ENCODE measurements at regions not wholly inside any gene's neighbourhood (a gene's known extent, or its start where the extent isn't known, plus 50 kb on each side); places are given as distances from the start of the nearest gene placed in this dataset.

- no peak for DNase-seq
Observed at GRCh38 chr11:122521626-122522025, 133.9 kb upstream of the UBASH3B start.

DNA sequence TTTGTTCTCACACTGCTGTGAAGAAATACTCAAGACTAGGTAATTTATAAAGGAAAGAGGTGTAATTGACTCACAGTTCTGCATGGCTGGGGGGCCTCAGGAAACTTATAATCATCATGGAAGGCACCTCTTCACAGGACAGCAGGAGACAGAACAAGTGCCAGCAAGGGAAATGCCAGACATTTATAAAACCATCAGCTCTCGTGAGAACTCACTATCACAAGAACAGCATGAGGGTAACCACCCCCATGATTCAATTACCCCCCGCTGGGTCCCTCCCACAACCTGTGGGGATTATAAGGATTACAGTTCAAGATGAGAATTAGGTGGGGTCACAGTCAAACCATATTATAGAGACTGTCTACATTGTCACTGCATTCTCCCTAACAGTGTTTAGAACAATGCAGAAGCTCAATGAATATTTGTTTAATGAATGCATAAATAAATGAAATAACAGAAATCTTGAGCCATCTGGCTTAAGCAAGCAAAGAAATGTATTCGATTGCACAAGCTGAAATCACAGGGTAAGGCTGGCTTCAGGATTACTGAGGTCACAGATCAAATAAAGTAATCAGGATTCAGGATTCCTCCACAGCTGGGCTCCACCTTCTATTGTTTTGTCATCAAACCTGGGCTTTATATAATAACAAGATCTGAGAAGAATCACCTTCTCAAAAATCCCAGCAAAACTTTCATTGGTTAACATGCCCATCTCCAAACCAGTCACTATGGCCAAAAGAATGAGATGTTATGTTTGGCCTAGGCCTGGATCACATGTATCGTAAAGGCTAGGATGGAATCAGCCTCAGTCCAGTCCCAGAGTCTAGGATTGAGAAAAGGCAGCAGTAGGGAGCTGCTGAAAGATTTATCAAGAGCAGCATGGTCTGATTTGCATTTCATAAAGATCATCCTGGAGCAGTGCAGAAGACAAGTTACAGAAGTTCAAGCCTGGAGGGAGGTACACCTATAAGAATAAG, 137.8 kb upstream of the UBASH3B start:
- no peak for DNase-seq

GRCh38 chr11:122516686-122517085, 138.8 kb upstream of the UBASH3B start:
- no peak for DNase-seq

- no peak for DNase-seq
Observed at GRCh38 chr11:122513997-122514396, 141.5 kb upstream of the UBASH3B start.

DNA sequence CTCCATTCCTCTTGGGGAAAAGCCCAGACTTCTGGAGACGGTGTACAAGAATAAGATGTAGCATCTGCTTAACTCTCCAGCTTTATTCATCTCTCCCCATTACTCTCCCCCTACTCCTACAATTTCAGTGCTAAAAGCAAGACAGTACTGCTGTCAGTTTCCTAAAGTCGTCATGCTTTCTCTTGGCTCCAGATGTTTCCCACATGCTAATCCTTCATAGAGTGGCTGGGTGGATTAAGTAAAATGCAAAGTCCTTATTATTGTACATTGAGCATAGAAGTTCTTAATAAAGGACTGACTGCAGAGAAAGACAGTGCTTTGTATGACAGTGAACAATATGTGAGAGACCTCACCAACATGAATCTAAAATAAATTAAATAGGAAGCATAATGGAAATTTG, 142.2 kb upstream of the UBASH3B start:
- DNase-seq: no peak

GRCh38 chr11:122512688-122513087, 142.8 kb upstream of the UBASH3B start:
- no peak for DNase-seq

- no peak for DNase-seq
Observed at GRCh38 chr11:122509899-122510298, 145.6 kb upstream of the UBASH3B start.

DNA sequence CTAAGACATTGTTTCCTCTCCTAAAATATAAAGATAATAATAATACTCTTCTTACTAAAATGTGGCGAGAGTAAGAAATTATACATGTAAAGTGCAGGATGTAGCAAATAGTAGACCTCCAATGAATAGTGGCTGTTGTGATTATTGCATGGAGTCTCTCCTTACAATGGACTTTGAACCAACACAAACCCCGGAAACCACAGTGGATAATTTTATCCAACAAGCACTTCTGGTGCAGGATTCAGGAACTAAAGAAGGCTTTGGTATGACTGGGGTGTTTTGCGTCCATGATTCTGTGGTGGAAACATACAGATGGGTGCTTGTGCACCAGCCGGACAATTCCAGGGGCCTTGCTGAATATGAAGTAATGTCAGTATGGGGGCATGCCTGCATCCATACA, 146.4 kb upstream of the UBASH3B start:
- DNase-seq: no peak

GRCh38 chr11:122505304-122506006, 150.1 kb upstream of the UBASH3B start:
- DNase-seq: peak; percentile 44

DNA sequence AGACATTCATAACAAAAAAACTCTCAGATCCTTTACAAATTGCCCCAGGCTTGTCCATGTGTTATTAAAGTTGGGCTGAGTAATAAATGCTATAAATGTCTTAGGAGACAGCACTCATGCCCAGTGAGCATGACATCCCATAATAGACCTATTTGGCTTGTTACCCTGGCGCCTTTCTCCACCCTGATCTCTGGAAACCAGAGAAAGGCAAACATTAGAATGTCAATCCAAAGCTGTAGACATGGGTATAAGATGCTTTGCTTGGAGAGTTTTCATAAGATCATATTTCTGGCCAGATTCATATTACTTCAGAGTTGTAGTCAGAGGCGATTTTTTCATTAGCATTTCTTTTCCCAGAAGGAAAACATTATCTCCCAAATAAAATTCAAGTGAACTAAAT, 161.3 kb upstream of the UBASH3B start:
- DNase-seq: no peak

- no peak for DNase-seq
Observed at GRCh38 chr11:122491509-122491908, 164.0 kb upstream of the UBASH3B start.

GRCh38 chr11:122488892-122489706, 166.4 kb upstream of the UBASH3B start:
- DNase-seq: no peak

- DNase-seq: no peak
Observed at GRCh38 chr11:122487669-122488068, 167.9 kb upstream of the UBASH3B start.

DNA sequence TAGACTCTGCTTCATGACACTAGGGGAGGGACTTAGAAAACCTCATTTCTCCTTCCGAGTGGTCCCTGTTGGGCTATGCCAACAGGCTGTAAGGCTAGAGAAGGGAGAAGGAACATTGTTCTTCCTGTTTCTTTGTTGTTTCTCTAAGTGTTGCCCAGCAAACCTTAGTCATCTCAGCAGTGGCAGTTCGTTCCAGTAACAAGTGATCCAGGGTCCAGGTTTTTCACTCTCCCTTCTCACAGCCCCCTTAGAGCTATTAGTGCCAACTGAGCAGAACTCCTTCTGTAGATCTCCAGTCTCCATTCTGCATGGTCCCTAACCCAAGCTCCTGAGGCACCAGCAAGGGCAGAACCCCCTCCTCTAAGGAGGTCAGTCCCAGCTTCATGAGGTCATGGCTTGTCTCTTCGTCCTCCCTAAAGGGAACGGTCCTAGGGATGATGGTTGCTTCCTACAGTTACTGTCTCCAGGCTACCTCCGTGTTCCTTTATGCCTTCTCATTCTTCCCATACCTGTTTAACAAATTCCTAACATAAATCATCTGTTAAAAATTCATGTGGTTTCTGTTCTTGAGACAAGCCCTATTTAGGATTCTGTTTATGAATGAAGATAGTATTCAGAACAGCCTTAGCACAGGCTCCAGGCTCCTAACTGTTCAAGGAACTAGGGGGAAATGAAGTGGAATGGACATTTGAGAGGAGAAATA, 168.6 kb upstream of the UBASH3B start:
- DNase-seq: no peak

DNA sequence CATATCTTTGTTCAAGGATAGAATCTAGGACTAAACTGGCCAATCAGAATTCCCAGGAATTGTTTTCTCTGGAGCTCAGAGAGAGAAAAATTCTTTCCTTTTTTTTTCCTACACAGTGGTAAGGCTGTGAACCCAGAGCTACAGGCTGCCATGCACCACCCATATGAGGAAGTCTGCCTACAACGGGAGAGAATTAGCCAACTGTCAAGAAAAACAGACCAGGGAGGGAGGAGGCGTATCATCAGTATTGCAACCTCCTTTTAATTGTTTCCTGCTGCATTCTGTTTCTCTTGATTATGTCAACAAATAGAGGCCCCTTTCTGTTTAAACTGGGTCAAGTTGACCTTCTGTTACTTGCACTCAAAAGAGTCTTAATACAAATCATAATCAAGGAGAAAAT, 176.5 kb upstream of the UBASH3B start:
- no peak for DNase-seq

DNA sequence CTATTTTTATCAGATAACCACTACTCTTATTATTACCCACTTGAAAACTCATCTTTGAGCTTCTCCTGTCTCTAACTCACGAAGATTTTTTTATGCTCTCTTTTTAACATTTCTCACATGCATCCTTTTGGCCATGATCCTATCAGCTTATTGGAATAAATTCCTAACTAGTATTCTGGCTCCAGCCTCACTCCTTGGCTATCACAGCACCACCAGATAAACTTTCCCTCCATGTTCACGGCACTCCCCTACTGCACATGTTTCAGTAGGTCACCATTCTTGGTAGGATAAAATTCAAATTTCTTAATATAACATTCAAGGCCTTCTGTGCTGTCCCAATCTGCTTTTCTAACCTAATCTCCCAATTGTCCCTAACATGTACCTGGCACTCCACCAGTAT, 186.6 kb upstream of the UBASH3B start:
- no peak for DNase-seq

DNA sequence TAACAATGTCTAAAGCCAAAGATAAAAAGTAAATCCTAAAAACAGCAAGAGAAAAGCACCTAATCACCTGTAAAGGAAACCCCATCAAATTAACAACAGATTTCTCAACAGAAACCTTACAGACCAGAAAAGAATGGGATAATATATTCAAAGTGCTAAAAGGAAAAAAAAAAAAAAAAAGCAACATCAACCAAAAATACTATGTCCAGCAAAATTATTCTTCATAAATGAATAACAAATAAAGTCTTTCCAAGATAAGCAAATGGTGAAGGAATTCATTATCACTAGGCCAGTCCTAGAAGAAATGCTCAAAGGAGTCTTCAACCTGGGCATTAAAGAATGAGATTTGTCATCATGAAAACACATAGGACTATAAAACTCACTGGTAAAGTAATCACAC, 192.0 kb upstream of the UBASH3B start:
- no peak for DNase-seq

DNA sequence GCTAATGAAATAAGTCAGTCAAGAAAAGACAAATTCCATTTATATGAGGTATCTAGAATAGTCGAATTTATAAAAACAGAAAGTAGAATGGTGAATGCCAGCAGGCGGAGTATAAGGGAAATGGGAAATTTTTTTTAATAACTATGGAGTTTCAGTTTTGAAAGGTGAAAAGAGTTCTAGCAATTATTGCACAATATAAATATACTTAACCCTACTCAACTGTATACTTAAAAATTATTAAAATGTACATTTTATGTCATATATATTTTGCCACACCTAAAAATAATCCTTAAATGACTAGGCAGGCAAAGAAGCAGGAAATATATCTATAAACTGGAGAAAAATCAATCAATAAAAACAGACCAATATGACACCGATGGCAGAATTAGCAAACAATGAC, 196.5 kb upstream of the UBASH3B start:
- DNase-seq: no peak

GRCh38 chr11:122453586-122453985, 201.9 kb upstream of the UBASH3B start:
- no peak for DNase-seq

- DNase-seq: no peak
Observed at GRCh38 chr11:122451911-122452310, 203.6 kb upstream of the UBASH3B start.

DNA sequence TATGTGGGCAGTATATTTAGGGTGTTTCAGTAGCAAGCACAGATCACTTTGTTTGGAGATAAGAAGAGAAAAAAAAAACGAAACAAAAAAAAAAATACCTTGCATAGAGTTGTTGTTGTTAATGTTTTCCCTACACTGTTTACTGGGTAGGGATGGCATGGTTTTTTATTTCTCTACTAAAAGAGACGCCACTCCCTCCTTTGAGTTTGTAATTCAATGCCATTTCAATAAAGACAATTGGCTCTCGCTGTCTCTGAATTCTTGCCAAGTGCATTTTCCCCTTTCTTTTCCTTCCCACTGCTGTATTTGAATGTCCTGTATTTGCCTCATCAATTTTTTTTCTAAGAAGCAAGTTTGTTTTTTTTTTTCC, 213.9 kb upstream of the UBASH3B start:
- DNase-seq: no peak

- no peak for DNase-seq
Observed at GRCh38 chr11:122440811-122441665, 214.5 kb upstream of the UBASH3B start.
